NCI-H524 treated with DMSO at 0.1 percent for 48 hours (cell line): ENCODE measurements at regions not wholly inside any gene's neighbourhood (a gene's known extent, or its start where the extent isn't known, plus 50 kb on each side); places are given as distances from the start of the nearest gene placed in this dataset.
"Not testable (repeated sequence)": the region's sequence is repeated elsewhere in the genome, so short reads cannot be mapped to it uniquely, and the experiment has no call there.

Experiments
- DNase-seq: peaks from one replicate; lab custom pipeline; 2025; lab: John Stamatoyannopoulos, UW

DNA sequence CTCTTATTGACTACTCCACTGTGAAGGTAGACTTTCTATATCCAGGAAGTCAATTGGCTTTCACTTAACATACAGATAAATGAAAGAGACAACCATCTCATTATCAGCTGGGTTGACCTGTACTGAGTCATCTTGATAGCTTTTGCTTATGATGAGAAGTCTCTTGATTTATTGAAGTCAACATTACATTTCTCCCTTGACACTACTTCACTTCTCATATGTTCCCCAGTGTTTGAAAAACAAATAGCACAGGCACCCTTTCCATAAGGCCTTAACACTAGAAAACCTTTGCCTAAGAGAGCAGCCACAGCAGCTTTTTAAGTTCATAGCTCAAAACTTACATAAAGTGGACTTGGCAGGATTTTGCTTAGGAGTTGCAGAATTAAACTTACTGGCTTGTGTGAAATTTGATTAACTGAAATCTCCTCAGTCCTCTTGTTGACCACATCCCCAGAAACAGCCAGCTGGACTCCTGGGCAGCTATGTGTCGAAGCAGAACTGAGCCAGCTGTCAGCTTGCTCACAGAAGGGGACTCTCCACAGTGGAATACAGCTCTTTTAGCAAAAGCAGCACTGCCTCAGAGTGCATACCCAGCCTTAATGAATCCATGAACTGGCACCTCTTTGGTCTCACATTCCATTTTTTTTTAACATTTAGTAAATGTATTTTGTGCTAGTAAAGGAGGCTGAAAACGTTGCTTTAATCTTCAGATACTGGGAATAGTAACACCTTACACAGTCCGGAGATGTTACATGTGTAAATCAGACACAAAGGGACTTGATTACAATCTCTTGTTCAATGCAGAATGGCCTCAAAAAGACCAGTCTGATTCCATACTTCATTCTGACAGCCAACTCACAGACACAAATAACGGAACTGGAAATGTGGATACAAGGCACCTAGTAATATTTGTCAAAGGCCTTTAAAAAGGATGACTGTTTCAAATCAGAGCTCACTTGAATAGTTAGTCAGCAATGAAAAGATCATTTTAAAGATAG is 1532.7 kb downstream of the HACE1 start:
- DNase-seq = peak; percentile 37

DNA sequence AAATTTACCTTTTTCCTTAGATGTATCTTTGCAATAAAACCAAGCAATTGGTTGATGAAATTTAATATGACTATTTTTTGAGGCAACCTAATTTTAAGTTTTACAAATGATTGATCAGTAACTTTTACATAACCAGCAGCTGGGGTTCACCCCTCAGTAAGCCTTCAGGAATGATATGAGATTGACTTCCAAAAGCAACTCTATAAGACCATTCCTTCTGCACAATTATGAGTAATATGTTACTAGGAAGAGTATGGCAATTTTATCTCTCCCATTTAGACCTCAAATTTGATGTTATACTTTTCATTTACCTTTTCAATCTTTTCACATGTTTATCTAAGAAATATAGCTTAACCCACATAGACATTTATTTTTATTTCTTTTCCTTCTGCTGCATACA is 1546.3 kb downstream of the HACE1 start:
- no peak for DNase-seq

DNA sequence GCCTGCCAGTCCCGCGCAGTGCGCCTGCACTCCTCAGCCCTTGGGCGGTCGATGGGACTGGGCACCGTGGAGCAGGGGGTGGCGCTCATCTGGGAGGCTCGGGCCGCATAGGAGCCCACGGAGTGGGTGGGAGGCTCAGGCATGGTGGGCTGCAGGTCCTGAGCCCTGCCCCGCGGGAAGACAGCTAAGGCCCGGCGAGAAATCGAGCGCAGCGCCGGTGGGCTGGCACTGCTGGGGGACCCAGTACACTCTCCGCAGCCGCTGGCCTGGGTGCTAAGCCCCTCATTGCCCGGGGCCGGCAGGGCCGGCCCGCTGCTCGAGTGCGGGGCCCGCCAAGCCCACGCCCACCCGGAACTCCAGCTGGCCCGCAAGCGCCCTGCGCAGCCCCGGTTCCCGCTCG is 1565.3 kb downstream of the HACE1 start:
- DNase-seq = not testable (repeated sequence)

DNA sequence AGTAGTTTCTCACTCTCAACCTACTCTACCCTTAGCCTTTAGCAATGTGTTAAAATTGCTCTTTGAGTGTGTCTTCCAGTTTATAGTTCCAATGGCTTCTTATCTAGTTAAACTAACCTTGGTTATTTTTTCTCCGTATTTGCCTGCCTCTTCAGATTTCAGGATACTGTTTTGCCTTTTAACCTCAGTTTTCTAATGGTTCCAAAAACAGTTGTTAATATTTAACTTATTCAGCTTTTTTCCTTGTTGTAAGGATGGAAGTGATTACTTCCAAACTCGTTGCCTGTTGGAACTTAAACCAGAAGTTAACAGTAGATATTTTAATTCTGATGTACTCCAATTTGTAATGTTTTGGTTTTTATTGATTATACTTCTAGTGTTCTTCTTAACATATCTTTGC is 1574.9 kb downstream of the HACE1 start:
- no peak for DNase-seq

DNA sequence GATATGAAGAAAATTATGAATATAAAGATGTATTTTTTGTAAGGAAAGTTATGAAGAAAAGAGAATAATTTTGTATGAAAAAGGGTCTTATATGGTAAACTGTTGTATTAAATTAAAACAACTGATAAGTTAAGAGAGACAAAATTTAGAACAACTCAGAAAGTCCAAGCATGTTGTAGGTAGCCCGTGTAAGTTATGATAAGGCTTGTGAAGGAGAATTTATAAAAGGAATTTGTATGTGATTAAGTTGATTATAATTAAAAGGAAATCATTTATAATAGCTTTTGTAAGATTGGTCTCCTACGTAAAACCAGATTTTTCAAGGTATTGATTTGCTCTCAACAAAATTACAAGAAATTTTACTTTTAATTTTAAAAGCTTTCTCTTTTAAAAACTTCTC is 1579.3 kb downstream of the HACE1 start:
- no peak for DNase-seq

DNA sequence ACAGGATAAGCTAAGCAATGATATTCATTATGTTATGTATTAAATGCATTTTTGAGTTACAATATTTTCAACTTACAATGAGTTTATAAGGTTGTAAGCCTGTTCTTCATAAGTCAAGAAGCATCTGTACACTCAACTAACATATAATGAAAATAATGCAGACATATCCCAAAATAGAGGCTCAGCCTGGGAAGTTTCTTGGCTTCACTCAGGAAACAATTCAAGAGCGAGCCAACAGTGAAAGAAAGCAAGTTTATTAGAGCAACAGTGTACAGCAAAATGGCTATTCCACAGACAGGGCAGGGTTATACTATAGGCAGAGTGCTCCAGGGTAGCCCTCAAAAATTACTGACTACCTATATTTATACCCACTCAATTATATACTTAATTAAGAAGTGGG is 1581.8 kb downstream of the HACE1 start:
- no peak for DNase-seq

DNA sequence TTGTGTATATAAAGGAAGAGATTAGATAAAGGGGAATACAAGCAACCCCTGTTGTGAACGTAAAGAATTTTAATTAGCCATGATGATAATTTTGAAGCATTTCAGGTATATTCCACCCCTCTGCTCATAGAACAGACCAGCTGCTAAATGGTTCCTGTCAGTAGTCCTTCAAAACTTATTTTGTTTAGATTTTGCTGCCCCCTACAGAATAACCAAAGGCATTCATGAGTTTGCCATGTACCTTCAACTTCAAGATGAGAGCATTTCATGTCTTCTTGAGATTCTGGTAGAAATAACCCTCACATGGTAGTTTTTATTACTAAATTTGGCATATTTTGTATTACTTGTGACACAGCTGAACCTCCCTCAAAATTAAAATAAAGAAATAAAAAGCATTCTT is 1586.7 kb downstream of the HACE1 start:
- DNase-seq = peak; percentile 57

DNA sequence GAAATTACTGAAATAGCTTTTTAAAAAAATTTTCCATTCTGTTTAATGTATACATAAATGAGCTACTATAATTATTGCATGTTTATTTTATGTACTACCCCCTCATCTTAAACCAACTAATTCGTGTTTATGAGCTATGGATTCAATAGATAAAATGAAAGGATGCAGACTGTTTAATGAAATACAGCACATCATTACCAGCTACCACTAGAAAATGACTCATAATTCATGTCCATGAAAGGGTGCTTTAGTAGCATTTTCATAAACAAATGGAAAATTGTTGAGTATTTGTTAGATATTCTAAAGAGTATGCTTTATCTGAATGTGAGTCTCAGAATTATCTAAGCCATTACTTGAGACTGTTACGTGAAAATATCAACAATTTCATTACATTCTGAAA is 1590.1 kb downstream of the HACE1 start:
- no peak for DNase-seq

DNA sequence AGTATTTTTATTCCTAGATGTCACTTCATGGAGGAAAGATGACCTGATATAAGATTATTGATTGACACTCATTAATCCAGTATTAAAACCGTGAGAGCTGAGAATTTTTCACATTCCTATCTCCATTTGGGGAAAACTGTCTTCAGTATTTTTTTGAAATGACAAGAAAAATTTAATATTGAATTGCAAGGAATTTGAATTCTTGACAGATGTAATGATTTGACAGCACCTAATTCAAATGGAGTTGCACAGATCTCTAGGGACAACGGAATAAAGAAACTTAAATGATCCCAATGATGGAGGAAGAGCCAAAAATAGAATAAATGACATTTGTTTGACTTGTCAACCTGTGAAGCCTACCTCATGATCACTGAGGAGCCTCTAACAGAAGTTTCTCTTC is 1591.4 kb downstream of the HACE1 start:
- DNase-seq = no peak

DNA sequence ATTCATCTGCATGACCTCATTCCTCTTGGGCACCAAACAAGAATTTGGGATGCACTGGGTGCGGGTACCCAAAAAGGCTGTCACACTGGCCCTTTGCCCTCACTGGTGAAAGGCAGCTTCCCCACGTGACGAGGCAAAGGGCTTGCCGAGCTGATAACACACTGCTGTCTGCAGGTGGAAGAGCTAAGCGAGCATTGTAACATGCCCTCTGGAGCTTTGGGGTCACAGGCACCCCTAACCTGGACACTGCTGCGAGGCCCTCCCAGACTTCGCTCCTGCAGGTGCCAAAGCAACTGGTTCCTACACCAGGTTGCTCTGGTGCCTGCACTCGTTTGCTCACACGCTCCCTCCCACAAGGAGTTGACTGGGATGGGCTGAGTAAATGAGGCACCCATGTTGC is 1595.7 kb downstream of the HACE1 start:
- no peak for DNase-seq

DNA sequence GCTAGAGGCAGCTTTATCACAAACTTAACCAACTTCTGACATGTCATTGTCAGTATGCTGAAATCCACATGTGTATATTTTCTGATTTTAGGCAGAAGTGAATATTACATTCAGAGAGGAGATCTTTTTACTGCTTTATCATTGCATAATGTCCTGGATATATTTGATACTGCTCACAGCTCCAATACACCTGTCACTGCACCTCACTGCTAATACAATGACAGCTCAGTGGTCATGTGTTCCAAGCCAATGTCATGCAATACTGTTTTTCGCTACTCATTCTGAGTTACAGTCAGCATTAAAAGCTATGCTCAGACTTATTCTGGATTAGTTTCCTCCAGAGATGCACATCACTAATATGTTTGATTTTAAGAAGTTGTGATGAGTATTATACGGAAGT is 1604.6 kb downstream of the HACE1 start:
- DNase-seq = no peak

DNA sequence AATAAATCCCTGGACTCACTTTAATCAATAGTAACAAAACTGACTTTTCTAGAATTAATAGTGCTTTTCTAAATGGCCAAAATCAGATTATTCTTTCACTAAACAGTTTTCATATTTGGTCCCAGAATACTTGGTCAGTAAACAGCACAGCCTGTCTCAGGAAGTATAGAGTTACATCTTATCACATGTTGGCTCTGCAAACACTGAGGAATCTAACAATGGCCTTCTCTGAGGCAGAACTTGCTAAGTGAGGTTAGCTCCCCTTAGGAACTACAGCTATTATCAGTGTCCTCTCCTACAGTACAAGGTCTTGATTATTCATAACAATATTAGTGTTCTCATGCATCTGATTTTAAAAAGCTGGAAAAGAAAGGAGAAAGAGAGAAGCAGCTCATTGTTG is 1622.8 kb downstream of the HACE1 start:
- DNase-seq = no peak

DNA sequence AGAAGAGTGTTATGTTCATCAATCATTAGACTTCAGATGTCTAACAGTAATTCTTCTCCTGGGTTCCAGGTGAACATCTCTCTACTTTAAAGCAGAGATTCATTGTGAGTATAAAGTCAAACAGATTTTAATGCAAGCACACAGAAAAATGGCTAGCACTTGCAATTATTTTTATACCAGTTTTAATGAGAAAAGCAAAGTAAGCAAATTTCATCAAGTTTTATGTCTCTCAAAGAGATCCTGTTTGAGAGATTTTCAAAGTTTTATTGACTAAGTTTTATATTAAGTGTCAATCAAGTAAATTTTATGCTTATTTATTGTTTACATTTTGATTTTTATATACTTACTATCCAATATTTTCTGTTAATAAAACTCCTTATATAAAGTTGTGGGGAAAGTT is 1628.5 kb downstream of the HACE1 start:
- no peak for DNase-seq

DNA sequence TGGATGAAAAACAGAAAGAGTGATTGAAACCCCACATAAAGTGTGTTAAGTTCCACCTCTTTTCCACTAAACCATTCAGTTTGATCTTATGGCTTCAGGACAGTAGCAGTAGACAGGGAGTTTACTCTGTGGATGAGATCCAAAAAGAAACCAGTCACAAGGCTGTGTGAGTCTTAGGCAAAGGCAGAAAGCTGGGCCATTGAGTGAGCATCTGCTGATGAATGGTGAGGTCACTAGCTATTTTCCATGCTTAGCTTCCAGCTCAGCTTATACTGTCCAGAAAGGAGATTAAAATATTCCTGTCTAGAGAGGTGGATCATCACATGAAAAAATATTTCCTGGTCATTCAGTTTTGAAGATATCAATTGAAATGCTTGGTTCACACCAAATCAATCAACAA is 1643.9 kb downstream of the HACE1 start:
- DNase-seq = no peak

DNA sequence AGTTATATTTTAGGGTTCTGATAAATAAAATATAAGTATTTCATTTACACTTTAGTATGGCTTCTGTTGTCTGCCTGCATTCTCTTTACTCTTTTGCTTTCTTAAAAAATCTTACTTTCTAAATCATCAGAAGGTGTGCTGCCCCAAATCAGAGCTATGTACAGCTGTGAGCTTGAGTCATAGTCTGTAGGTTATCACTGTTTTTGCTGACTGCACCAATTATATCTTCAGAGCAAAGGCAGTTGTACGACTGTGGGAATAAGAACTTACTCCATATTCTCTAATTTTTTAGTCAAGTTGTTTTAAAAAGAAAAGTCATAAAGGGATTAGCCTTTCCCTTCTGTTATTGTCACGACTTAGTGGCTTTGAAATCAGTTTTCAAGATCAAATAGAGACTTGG is 1649.0 kb downstream of the HACE1 start:
- DNase-seq = no peak

DNA sequence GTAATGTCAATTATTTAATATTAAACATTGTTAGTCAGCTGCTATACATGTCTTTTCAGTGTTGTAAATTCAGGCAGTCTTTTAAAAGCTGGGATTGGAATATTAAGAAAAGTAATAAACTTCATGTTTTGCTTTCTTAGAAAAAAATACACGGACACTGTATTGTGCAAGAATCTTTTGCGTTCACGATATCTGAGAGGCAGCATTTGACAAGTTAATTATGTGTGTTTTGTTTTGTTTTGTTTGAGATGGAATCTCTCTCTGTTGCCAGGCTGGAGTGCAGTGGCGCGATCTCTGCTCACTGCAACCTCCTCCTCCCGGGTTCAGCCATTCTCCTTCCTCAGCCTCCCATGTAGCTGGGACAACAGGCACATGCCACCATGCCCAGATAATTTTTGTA is 1661.3 kb downstream of the HACE1 start:
- DNase-seq = no peak

DNA sequence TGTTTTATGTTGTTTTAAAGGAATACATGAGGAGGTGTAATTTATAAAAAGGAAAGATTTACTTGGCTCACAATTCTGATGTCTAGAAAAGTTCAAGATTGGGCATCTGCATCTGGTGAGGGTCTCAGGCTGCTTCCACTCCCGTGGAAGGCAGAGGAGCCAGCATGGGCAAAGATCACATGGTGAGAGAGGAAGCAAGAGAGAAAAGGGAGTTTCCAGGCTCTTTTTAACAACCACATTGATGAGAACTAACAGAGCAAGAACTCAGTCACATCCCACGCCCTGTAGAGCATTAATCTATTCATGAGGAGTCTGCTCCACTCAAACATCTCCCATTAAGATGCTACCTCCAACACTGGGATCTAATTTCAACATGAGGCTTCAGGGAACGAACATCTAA is 1666.3 kb downstream of the HACE1 start:
- DNase-seq = no peak

DNA sequence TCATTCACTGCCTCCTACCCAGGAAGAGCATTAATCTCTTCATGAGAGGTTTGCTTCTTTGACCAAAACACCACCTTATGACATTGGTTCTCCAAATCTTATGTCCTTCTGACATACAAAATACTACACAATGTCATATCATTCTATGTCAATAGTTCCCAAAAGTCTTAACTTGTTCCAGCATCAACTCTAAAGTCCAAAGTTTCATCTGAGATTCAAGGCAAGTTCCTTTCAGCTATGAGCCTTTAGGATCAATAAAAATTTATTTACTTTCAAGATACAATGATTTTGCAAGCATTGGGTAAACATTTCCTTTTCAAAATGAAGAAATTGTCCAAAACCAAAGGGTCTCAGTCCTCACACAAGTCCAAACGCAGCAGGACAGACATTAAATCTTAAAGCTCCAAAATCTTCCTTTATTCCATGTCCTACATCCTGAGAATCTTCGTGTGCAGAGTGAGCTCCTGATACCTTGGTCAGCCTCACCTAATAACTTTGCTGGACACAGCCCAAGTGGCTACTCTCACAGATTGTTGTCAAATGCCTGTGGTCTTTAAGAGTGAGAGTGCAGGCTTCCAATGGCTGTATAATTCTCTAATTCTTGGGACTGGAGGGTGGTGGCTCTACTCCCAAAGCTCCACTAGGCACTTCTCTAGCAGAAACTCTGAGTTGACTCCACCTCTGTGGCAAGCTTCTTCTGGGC is 1668.2 kb downstream of the HACE1 start:
- DNase-seq = no peak

DNA sequence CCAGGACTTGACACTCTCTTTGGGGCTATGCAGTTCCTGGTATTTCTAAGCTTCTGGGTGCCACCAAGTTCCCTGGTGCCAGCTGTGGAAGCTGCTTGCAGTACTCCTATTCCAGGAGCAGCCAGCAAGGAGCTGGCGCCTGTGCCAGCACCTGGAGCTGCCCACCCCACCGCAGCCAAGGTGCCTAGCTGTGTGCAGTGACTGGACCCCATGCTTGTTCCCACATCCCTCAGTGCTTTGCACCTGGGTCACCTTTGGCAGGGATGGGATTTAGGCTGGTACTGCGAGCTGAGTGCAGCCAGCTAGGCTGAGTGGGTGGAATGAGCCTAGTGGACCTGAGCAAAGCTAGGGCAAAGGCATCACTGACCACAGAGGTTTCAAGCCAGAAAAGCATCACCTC is 1674.9 kb downstream of the HACE1 start:
- no peak for DNase-seq

DNA sequence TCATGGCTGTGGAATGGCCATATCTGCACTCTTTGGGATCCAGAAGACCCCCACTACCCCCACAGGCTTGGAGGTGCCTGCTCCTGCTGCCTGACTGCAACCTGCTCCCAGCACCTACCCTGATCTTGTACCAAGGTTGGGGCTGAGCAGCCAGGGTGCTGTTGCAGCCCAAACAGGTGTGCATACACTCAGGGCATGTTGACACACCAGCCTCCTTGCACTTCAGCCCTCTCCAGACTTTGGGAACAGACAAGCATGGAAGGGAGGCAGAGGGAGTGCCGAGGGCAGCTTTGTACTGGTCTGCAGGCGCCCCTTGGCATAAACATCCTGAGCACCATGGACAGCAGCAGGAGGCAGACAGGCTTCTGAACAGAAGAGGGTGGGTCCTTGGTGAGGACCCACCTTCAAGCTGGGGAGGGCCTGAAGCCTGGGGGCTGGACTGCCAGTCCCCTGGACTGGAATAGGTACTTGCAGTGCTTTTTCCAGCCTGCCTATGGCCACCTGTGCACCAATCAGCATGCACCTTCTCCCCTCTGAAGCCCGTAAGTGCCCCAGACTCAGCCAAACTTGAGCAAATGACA is 1675.8 kb downstream of the HACE1 start:
- DNase-seq = no peak

DNA sequence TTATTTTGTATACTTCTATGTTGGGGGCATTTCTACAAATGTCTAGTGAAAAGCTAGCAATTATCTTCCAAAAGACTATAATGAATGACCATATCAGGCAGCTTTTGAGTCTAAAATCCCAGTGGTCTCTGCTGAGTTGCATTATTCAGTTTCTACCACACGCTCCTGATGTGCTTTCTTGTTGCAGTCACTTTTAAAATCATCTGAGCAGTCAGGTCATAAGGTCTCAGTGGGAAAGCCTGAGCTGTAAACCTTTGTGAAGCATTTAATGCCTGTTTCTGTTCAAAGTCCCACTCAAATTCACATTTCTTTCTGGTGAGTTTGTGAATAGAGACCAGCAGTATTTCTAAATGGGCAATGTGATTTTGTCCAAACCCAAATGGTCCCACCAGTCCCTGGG is 1681.5 kb downstream of the HACE1 start:
- no peak for DNase-seq

DNA sequence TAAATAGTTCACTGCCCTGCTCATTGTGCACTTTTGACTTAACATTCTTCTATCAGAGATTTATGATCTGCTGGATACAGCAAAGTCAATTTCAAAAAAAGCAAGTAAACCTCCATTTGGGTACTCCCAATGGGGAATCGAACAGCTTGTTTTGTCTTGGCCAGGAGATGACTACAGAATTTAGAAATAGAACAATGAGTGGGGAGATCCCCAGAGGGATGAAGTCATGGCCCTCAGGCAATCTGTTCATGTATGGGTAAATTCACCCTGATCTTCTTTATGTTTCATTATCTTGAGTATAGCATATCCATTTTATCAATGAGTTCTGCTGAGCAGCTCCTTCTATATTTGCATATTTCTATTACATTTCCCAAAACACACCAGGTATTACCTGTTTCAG is 1681.9 kb downstream of the HACE1 start:
- DNase-seq = no peak

DNA sequence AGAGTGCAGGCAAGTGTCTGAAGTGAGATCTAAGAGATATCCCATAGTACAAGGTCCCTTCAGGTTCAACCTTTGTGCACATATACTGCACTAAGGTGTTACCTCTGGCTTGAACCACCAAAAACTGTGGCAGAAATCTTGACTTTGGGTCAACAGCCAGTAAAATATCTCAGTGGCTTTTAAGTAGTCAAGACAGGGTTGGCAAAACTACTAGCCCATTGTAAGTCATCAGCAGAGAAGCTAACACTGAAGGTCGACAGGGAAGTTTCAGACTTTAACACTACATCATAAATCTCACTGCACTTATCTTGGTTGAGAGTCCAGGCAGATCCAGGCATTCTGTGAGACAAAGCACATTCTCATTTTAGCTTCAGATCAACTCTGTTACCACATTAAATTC is 1684.7 kb downstream of the HACE1 start:
- DNase-seq = no peak
